Panc1 (cell line): ENCODE measurements at regions not wholly inside any gene's neighbourhood (a gene's known extent, or its start where the extent isn't known, plus 50 kb on each side); places are given as distances from the start of the nearest gene placed in this dataset.

Experiments
- ATAC-seq: fragments of 200-7000 bp; cut with Tn5 transposase; 2 replicates; pipeline ENCODE4 v1.9.1; 2020; ENCODE audit warnings: mild to moderate bottlenecking, moderate library complexity
- BruUV-seq: library from RNA; stranded (reverse); fragments of 400-500 nt; replicated peaks from 2 replicates; lab custom pipeline; 2021; lab: Mats Ljungman, UMichigan
- CTCF ChIA-PET: fragments of 300-600 bp; sonication (Branson Sonifier 250); formaldehyde crosslinking; loops from one replicate; lab custom pipeline; 2022; ENCODE audit warnings: antibody characterized with exemption; lab: Charles Lee
- POLR2A ChIA-PET: fragments of 300-600 bp; sonication (Branson Sonifier 250); formaldehyde crosslinking; loops from one replicate; lab custom pipeline; 2022; ENCODE audit warnings: antibody characterized with exemption; lab: Charles Lee
- DNase-seq: peaks from one replicate; pipeline ENCODE4 v3.0.0-alpha.2; 2010; ENCODE audit warnings: low read depth, low spot score
- H3K27ac ChIP-seq: 2 replicates; pipeline ENCODE4 v1.5.1; 2011; ENCODE audit warnings: mild to moderate bottlenecking, low read length, inconsistent platforms
- H3K27me3 ChIP-seq: fragments of 200-500 bp; sonication (Bioruptor generic); 2 replicates; pipeline ENCODE4 v1.6.0; 2014; ENCODE audit warnings: low read length, inconsistent platforms; ENCODE audit not compliant: control insufficient read depth, insufficient read depth
- H3K36me3 ChIP-seq: fragments of 200-500 bp; sonication (Bioruptor generic); 2 replicates; pipeline ENCODE4 v1.5.1; 2014; ENCODE audit warnings: inconsistent platforms, mild to moderate bottlenecking, low read length, moderate library complexity; ENCODE audit not compliant: control insufficient read depth, insufficient read depth
- H3K4me1 ChIP-seq: 2 replicates; pipeline ENCODE4 v1.5.1; 2011; ENCODE audit warnings: inconsistent platforms, mild to moderate bottlenecking, low read length, moderate library complexity; ENCODE audit not compliant: control insufficient read depth, insufficient read depth
- H3K4me3 ChIP-seq, 2 experiments: 2 replicates each; pipeline ENCODE4 v1.5.1; 2011 to 2012; ENCODE audit warnings: low read depth in 2 of 2, low read length in 2 of 2, mild to moderate bottlenecking in 2 of 2, inconsistent platforms in 1 of 2, moderate library complexity in 1 of 2
- H3K9me3 ChIP-seq: fragments of 200-500 bp; sonication (Bioruptor generic); 2 replicates; pipeline ENCODE4 v1.5.1; 2014; ENCODE audit warnings: low read depth, mild to moderate bottlenecking, inconsistent platforms, low read length, moderate library complexity; ENCODE audit not compliant: control insufficient read depth, insufficient read depth
- CTCF ChIP-seq: fragments of 450-650 bp; IDR thresholded peaks from 2 replicates; pipeline ENCODE4 v1.5.1; 2017; ENCODE audit warnings: mild to moderate bottlenecking
- POLR2AphosphoS5 ChIP-seq: IDR thresholded peaks from 2 replicates; pipeline ENCODE4 v1.6.1; 2012; ENCODE audit warnings: mild to moderate bottlenecking, low read depth, low read length, moderate library complexity
- REST ChIP-seq, 2 experiments: IDR thresholded peaks; 2 replicates each; pipeline ENCODE4 v1.6.1; 2011 to 2012; ENCODE audit warnings: low read depth in 2 of 2, control low read depth in 1 of 2, low read length in 1 of 2, mild to moderate bottlenecking in 1 of 2, moderate library complexity in 1 of 2; ENCODE audit not compliant: insufficient read depth in 1 of 2
- SIN3A ChIP-seq: IDR thresholded peaks from 2 replicates; pipeline ENCODE4 v1.6.1; 2012; ENCODE audit warnings: low read depth, mild to moderate bottlenecking, low read length, moderate library complexity, borderline replicate concordance; ENCODE audit not compliant: insufficient read depth
- TCF7L2 ChIP-seq: IDR thresholded peaks from 2 replicates; pipeline ENCODE4 v1.6.1; 2011; ENCODE audit warnings: mild to moderate bottlenecking, low read depth, low read length, inconsistent platforms
- in situ Hi-C: cut with HindIII; loops from 2 replicates; pipeline ENCODE4 v1.10.0; 2016; ENCODE audit warnings: low sequenced_read_pairs, low pct_unique_long_range_greater_than_20kb
- intact Hi-C: fragments of 100-400 bp; cut with micrococcal nuclease; formaldehyde crosslinking; loops from one replicate; pipeline ENCODE4 v1.10.0; 2022; ENCODE audit not compliant: unreplicated experiment

GRCh38 chr12:61853945-61854344, 406.3 kb upstream of the USP15 start:
- Histone ChIP-seq H3K9me3 (peaks cover 3% of the 10 kb centered on the region; the same call in 1 of the 2 replicates), H3K36me3 (no peaks in the 10 kb centered on the region), H3K27me3 (no peaks in the 10 kb centered on the region), H3K4me1 (no peaks in the 10 kb centered on the region), H3K27ac (no peak overlapping the region), H3K4me3 (no peak overlapping the region)
- intact Hi-C loops (no loop called here), in situ Hi-C loops (no loop called here)
- ChIA-PET CTCF (no interaction called here), POLR2A (no interaction called here)
- DNase-seq (no peak), ATAC-seq (no peak)
- no peak for TF ChIP-seq SIN3A
- BruUV-seq, result no TSS peak

GRCh38 chr12:61854902-61855301, 405.3 kb upstream of the USP15 start:
- no peak overlapping the region for H3K27ac ChIP-seq
- in situ Hi-C loops, result no loop called here
- ChIA-PET POLR2A (interaction anchor here (0.6 kb wide), 1 partner anchor 73 kb away, joined by 7 read pairs; no protein-coding TSS in a partner anchor), CTCF (no interaction called here)
- DNase-seq, result no peak
- no peaks in the 10 kb centered on the region for H3K4me1 ChIP-seq
- no peak overlapping the region for H3K4me3 ChIP-seq
- no peaks in the 10 kb centered on the region for H3K27me3 ChIP-seq
- intact Hi-C loops, result no loop called here
- no peaks in the 10 kb centered on the region for H3K36me3 ChIP-seq
- ATAC-seq, result no peak
- BruUV-seq, result no TSS peak
- TF ChIP-seq TCF7L2, result no peak
- TF ChIP-seq SIN3A, result no peak
- TF ChIP-seq REST (IDR thresholded peaks at IDR 0.05; ENCODE audit: insufficient read depth in 1 of 2, low read depth in 2 of 2, low read length in 1 of 2), result no peak
- no peak for TF ChIP-seq POLR2AphosphoS5
- no peak for TF ChIP-seq CTCF
- peaks cover 3% of the 10 kb centered on the region; the same call in 1 of the 2 replicates for H3K9me3 ChIP-seq

GRCh38 chr12:61857968-61858367, 402.2 kb upstream of the USP15 start:
- no TSS peak for BruUV-seq
- Histone ChIP-seq H3K36me3 (no peaks in the 10 kb centered on the region), H3K4me3 (no peak overlapping the region), H3K27me3 (no peaks in the 10 kb centered on the region), H3K9me3 (peaks cover 3% of the 10 kb centered on the region; the same call in 1 of the 2 replicates), H3K27ac (no peak overlapping the region), H3K4me1 (no peaks in the 10 kb centered on the region)
- in situ Hi-C loops (no loop called here), intact Hi-C loops (no loop called here)
- ATAC-seq (no peak), DNase-seq (no peak)
- no peak for TF ChIP-seq TCF7L2
- ChIA-PET CTCF (no interaction called here), POLR2A (no interaction called here)
